ENCODE measurements at regions not wholly inside any gene's neighbourhood (a gene's known extent, or its start where the extent isn't known, plus 50 kb on each side); places are given as distances from the start of the nearest gene placed in this dataset.
A peak's percentile ranks its signal among the peaks of the same experiment; 100 is the strongest.

DNA sequence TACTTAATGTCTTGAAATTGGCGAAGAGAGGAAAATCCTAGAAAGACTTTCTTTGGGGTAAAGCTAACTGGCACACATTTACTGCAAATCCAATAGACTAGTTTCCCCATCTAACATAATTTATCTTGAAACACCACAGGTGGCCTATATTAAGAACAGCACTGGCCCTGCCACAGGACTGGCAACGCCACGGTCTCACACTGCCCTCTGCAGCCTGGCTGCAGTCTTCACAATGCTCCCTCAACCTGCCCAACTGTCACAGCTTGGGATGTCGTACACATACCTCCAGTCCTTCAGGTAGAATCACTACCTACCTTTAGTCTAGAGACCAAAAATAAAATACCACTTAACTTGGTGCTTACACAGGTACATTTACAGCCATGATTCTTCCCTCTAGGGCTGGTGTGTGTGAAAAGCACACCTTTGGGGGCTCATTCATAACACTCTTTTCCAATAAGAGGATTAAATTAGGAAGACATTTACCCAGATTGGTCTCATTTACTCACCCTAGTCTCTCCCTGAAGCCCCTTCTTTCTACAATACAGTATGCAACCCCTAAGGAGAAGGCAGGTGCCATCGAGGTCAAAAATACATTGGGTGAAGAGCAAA lies 222.2 kb downstream of the C1D start:
- DNase-seq = peak; percentile 19

DNA sequence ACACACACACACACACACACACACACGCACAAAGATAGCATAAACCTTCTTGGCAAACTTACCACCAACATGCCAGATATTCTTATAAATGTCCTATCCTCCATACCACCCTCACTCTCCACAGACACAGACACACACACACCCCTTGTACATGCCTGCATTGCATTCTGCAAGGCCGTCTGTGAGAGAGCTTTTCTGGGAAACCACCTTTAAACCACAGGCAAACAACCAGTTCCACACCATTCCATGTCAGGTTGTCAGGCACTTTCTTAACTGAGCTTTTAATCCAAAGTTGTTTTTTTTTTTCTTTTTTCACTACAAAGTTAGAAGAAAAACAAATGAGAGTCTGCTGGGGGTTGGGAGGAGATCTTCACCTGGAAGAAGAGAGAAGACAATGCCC lies 221.1 kb downstream of the C1D start:
- no peak for DNase-seq

DNA sequence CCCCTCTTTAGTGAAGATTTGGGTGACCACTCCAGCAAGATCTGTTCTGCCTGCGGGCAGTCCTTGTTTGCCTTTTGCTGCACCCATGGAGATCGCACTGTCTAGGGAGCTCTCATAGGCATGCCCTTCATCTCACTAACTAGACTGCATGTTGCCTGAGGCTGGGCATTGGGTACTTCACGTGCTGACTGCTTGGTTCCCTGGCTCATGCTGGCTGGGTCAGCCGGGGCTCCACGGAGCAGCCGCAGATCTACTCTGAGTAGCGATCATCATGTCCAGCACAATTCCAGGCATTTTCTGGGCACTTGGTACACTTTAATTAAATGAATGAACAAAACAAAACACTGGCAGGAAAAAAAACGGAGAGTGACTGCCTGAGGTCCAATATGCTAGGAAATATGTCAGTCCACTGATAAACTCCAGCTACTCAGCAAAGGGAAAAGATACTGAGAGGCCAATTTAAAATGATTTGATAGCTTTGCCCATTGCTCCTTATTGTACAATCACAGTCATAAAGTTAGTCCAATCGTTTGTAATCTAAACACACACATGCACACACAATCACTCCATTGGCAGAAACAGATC lies 220.3 kb downstream of the C1D start:
- DNase-seq = no peak

DNA sequence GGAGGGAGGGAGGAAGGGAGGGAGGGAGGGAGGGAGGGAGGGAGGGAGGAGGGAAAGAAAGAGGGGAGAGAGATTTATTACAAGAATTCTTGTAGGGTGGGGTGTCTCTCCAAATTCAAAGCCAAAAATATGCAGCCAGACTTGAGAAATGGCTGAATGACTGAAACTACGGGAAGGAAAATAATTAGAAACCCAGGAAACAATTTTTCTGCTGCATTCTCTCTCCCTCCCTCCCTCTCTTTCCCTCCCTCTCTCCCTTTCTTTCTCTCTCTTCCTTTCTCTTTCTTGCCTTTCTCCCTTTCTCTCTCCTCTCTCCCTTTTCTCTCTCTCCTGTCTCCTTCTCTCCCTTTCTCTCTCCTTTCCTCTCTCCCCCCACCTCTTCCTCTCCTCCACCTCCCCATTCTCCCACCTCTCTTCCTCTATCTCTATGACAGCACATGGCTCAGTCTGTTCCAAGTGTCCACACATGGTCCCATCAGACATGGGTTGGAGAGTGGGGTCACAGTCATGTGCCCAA lies 218.7 kb downstream of the C1D start:
- no peak for DNase-seq

DNA sequence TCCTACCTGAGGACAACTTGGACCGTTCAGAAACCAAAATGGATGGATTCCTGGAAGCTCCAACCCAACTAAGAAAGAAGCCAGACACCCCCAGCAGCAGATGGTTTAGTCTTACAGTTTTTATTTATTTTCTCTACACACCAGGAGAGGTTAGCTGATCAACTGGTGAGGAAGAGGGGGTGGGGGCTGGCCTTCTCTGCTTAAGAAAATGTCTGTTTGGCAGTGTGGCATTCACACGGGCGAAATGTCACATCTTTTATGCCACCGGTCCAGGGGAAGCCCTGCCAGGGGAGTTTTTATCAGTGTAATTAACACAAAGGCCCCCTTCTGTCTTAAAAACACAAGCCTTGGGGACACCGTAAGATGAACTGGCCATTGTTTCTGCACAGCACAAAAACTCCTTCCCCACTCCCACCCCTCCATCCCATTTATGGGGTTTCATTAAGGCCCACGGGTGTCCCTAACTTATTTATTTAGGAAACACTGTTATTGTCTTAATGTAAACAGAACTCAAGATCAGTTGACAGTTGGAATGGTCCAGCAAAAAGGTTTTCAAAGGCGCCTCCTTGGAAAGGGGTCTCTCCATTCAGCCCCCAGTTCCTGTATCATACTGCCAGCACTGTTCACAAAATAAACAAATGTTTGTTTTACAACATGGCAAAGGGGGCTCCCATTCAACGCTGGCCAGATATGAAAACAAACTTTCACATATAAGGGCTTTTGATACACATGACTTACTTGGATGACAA lies 217.0 kb downstream of the C1D start:
- no peak for DNase-seq

DNA sequence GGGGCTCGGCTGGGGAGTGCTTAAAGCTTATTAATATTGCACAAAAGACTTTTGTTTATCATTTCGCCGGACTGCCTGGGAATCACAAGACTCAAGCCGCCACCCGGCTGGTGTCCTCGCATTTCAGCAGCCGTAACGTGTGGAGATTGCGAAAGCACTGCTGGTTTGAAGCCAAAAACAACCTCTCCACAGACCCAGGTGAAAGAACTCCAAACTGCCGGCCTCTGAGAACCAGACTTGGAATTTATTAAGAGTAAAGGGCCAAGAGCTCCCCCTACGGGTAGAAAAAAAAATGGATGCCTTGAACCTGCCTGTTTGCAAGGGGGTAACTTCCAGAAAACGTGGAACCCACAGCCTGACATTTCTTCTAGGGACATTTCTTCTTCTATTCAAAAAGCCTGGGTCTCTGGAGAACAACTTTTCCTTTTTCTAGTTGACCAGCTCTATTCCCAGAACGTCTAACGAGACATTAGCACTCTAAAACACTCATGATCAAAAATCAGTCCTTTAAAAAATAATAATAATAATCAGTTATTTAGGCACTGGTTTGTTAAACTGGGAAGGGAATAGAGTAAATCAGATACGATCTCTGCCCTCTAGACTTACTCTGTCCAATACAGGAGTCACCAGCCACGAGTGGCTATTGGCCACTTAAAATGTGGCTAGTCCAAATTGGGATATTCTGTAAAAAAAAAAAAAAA lies 216.3 kb downstream of the C1D start:
- no peak for DNase-seq

DNA sequence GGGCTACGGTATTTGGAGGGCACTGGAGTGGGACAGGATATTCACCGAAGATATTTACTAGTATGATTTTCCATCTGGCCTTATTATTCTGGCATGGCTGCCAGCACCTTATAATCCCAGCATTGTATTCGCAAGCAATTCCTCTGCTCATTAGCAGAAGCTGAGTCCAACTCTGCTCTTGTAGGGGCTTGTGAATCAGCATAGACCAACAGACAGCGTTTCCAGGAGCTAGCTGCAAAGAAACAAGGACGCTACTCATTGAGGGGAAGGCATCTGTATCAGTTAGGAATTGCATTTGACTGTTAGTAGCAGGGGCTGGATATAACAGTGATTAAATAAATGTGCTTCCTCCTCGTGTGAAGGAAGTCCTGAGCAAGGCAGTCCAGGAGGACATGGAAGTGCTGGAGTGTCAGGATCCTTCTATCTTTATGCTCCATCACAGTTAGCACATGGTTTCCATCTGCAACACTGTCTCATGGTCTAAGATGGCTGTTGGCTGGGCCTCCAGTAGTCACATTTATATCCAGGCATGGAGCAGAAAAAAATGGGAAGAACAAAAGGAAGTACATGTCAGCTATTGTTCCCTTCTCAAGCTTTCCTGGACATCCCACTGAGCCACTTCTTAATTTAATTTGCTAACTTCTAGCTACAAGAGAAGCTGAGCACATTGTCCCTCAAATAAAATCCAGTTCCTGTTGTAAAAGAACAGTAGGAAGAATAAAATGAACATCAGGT lies 214.1 kb downstream of the C1D start:
- DNase-seq = no peak

DNA sequence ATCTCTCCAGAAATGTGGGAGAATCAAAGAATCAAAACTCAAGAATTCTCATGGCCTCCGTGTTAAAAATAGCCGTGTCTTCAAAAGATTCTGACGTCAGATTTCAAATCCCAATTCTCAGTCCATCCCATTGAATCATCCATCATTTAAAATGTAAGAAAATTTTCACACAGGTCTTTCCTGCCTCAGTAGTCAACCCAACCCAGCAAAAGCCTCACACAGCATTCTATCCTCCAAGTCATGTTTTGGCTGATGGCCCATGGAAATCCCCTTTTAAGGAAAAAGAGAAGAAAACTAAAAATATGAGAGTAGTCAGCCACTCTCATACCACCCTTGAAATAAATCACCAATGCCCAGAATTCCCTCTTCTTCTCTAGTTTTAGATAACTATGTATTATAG lies 211.8 kb downstream of the C1D start:
- no peak for DNase-seq

DNA sequence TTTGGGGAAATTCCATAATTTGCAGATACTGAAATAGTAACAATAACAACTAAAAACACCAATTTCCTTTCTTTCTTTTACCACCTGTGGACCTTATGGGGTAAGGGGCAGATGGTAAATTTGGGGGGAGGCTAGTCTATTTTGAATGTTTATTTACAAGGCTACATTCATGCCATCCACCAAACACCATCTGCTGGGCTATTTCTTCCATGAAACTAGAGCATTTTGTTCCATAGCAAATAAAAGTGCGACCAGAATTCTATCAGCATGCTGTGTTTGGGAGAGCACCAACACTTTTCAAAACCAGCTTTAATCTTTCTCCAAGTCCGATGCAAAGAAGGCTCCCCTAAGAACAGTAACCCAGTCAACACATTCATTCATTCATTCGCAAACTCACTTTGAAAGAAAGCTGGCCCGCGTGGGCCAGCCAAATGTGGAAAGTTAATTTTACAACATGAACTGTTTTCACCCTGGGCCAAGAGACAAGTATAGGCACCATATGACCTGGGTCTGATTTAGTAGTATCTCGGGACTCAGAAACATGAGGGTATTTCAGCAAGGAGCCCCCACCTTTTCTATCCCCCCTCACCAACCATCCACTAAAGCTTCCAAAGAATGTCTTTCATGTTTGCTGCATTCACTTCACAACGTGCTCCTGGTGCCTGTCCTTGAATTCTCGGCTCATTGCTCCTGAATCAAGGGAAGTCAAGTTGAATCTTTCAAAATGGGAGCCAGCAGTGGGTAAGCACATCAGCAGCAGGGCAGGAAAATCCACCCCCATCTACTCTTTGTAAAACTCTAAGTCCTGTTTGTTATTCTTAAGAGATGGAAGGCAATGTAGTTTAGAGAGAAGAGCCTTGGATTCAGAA lies 210.6 kb downstream of the C1D start:
- DNase-seq = no peak

DNA sequence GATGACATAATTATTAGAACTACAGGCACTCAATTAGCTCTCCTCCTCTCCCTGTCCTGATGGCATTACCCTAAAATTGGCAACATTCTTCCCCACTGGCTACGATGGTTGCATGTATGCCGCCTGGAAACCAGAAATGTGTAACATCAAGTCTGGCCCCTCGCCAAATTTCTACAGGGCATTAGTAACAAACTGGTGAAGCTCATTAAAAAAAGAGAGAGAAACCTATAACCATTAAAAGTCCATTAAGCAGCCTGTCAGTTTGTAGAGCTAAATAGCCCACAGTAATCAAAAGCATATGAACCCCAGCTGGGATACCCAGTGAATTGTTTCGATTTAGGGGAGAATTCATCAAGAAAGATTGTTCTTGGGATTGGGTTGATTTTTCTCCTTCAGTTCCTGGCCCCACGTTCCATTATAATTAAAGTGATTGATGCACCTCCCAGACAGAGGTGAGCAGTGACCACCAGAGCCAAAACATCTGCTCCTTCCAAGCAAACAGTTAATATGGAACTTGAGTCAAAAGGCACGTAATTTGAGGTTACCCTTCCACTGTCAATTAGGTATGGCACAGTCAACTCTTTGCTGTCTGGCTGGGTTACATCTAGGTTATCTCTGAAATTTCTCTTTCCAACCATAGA lies 208.6 kb downstream of the C1D start:
- DNase-seq = no peak

DNA sequence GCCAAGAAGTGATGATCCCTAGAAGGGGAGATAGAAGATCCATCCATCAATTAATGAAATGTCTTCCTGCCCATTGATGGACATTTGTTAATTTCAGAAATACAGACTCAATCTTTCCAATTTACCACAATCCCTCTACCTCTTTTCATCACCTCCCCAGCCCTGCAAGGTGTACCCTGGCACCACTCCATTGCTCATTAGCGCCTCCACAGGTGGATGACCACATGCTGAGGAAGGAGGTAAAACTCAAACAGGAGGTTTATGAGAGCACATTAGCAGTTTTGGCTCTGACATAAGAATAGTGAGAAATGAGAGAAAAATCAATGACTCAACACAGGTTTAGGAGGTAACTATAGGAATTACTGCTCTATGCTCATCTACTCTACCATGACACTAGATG lies 208.0 kb downstream of the C1D start:
- no peak for DNase-seq

DNA sequence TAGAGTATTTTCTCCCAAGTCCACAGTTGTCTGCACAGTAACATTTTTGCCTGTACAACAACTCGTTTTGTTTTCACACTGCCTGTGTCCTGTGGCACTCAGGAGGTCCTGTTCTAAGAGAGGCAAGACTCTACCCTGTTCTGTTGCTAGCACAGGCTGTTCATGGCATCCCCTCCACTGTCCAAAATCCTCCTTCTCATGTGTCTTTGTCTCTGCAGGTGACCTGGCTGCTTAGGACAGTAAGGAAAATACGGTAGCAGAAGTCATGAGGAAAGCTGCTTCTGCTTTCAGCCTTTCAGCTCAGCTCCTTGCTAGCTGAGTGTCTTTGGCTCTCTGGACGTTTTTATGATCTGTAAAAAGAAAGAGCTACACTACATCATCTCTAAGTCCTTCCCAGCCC lies 205.9 kb downstream of the C1D start:
- no peak for DNase-seq

DNA sequence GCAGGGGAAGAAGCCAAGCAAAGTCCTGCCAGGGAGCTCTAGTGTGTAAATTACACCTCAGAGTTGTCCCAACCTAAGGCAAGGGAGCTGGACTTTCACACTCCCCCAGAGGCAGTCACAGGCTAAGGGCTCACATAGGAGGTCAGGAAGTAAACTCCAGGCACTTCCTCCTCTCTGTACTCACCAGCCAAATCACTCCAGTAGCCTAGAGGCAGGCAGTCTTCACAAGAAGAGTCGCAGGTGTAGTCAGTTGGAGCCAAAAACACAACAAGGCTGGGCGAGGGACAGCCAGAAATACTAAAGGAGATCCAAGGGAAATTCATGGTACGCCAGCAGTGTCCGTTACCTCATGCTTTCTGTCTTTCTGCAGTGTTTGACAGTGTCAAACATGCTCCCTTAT lies 205.0 kb downstream of the C1D start:
- no peak for DNase-seq

DNA sequence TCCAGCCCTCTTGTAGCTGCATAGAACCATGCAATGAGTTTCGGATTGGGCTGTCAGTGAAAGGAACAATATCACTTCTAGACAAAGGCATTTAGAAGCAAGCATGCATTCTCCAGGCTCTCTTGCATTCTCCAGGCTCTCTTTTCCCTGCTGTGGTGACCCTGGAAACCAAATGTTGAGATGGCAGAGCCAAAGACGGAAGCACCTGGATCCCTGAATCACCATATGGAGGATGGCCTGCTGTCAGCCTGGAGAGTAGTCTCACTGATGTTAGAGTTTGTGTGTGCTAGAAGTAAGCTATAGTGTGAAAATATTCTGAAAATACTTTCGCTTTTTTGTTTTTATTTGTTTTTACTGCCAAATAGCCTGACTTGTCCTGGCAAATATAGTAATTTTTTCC lies 203.9 kb downstream of the C1D start:
- no peak for DNase-seq

DNA sequence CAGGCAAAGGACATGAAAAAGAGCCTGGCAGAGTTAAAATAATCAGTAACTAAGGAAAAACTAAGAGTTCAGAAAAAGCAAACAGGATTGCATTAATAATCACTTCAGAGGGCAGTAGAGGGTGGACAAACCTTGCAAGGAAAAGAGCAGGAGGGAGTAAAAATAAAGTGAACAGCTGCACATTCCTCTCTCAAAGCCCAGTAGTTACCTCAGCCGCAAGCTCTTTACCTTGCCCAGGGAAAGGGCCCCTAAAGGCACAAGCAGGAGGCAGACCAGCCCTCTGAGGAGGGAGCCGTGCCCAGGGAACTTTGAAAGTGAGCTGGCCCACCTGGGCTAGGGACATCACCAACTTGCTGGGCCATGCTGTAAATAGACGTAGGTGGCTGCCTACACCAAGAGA lies 196.9 kb downstream of the C1D start:
- DNase-seq = no peak

DNA sequence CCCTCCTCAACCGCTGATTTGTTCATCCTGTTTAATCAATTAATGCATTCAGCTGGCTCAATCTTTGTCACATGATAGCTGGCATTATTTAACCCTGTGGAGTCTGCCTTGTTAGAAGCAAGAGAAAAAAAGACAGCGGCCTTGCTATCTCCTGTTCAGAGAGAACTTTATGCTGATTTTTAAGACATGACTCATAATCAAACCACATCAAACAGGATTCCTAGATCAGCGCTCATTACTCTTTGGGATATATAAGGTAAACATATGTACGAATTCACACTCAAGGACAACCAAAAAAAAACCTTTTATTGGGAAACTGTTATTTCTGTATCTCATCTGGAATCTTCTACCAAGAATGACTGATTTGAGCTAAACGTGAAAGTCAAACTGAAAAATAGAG lies 195.1 kb downstream of the C1D start:
- no peak for DNase-seq

DNA sequence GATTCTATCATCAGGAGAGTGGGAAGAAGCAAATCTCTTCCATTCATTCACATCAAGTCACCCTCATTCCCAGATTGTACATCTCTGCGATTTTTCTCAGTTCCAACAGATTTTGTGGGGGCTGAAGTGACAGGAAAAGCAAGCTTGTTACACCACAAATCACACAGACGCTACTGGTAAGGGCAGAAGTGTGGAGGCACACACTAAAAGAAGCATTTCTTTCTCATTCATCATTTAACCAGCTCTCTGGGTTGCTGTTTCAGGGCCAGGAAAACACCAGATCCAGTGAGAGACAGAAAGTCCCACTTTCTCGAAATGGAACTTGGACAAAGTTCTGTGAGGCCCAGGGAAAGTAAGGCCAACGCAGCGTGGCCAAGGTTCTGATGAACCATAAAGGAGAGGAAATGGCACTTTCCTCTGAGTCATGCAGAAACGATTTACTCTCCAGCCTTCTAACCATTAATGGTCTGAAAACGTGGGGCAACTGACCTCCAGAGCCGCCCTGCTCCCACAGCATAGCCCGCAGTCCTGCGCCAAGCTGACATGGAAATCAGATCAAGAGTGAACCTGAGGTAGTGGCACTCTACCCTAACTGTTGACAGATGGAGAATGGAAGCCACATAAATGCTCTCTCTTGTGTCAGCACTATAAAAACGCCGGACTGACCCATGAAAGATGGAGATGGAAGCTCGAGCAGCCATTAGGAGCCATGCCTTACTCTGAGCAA lies 191.0 kb downstream of the C1D start:
- no peak for DNase-seq

DNA sequence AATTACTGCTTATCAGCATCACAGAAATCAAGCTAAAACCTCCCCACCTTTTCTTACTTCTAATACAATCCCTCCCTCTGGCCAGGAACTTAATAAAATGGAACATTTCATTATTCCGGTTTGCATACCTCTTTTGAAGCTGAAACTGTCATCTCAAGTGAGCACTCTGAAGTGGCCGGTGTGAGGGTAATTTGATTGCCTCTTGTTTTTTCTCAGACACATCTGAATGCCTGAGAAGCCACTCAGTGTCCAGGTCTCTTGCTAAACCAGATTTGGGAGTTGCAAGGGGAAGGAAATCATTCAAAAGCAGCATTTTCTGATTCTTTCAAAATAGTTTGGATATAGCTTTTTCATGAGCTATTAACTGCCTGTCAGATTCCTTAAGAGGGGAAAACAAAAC lies 190.3 kb downstream of the C1D start:
- no peak for DNase-seq

DNA sequence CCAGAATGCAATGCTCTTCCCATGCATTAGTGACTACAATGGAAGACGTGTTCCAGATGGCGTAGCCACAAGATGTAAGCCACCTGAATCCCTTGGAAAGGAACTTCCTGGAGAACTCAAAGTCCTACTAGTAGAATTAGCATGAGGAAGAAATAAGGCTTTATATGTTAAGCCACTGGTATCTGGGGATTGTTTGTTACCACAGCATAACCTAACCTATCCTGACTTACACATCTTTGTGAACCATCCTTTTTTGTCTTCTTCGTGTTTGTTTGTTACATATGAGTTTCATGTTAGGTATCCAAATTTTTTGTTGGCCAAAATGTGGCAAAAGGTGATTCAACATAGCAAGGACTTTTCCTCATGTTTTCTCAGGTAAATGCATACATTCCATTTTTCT lies 188.9 kb downstream of the C1D start:
- no peak for DNase-seq

DNA sequence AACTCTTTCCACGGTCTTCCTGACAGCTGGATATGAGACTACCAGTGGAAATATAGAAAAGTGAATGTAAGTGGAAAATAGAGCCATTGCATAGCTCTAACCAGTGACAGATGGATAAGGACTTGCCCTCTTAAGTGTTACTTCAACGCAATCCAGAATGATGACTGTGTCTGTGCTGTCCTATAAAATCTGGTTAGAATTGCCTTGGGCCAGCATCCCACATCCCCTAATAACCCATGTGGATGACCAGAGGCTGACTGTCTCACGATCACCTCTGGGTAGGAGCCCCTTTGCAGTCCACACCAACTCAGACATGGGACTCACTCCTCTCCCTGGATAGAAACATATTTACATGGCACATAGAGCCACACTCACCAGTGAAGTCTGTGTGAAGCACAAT lies 186.6 kb downstream of the C1D start:
- no peak for DNase-seq

DNA sequence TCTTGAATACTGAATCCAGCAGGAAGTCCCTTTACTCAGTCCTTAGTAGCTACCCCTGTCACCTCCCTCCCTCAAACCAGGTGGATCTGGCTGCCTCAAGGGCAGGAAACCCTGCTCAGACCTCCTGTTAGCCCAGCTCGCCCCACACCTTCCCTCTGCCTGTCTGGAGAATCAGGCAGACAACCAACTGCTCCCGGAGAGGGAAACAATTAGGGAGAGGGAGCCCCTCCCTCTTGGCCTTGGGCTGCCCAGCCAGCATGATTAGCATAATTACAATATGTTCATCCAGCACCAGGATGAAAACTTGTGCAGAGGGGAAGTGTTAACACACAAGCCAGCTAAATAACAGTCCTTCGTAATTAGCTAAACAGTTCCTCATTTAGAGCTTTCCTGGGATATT lies 185.5 kb downstream of the C1D start:
- no peak for DNase-seq
